Keratinocyte (primary cell): ENCODE measurements at regions not wholly inside any gene's neighbourhood (a gene's known extent, or its start where the extent isn't known, plus 50 kb on each side); places are given as distances from the start of the nearest gene placed in this dataset.

ENCODE experiments used
- DNase-seq: peaks from one replicate; pipeline ENCODE4 v3.0.0-alpha.2; 2011; ENCODE audit warnings: low read depth, missing footprints, low spot score
- FAIRE-seq: peaks from 2 replicates; lab custom pipeline; 2011; peaks lifted over from hg19 to GRCh38; lab: Jason Lieb, UNC
- H2AFZ ChIP-seq: 2 replicates; pipeline ENCODE4 v1.6.0; 2012; ENCODE audit warnings: low read length, control low read depth, inconsistent platforms; ENCODE audit not compliant: control insufficient read depth
- H3K27ac ChIP-seq: 2 replicates; pipeline ENCODE4 v1.5.1; 2011; ENCODE audit warnings: low read length; ENCODE audit not compliant: control insufficient read depth, insufficient read depth
- H3K27me3 ChIP-seq: 3 replicates; pipeline ENCODE4 v1.6.0; 2011; ENCODE audit warnings: low read length; ENCODE audit not compliant: control insufficient read depth, insufficient read depth; ENCODE audit errors: extremely low read depth
- H3K36me3 ChIP-seq, 2 experiments: 2 replicates in 1 of 2; 3 replicates in 1 of 2; pipeline ENCODE4 v1.5.1; 2011; ENCODE audit warnings: low read length in 2 of 2, mild to moderate bottlenecking in 1 of 2; ENCODE audit not compliant: control insufficient read depth in 2 of 2, insufficient read depth in 2 of 2; ENCODE audit errors: extremely low read depth in 1 of 2
- H3K4me1 ChIP-seq: 3 replicates; pipeline ENCODE4 v1.5.1; 2011; ENCODE audit warnings: low read length; ENCODE audit not compliant: control insufficient read depth, insufficient read depth; ENCODE audit errors: extremely low read depth
- H3K4me2 ChIP-seq: 3 replicates; pipeline ENCODE4 v1.6.0; 2011; ENCODE audit warnings: low read depth, low read length; ENCODE audit not compliant: control insufficient read depth, insufficient read depth; ENCODE audit errors: extremely low read depth
- H3K4me3 ChIP-seq, 3 experiments: fragments of 200-600 bp in 1 of 3; sonication (generic) in 1 of 3; 2 replicates in 2 of 3; 3 replicates in 1 of 3; pipeline ENCODE4 v1.5.1; 2011 to 2016; ENCODE audit warnings: low read length in 3 of 3, mild to moderate bottlenecking in 3 of 3, control low read depth in 2 of 3, inconsistent platforms in 1 of 3, low read depth in 1 of 3, mixed read lengths in 1 of 3, mixed run types in 1 of 3, moderate library complexity in 1 of 3; ENCODE audit not compliant: control insufficient read depth in 2 of 3, insufficient read depth in 2 of 3; ENCODE audit errors: extremely low read depth in 1 of 3
- H3K79me2 ChIP-seq: 2 replicates; pipeline ENCODE4 v1.6.0; 2012; ENCODE audit warnings: low read length; ENCODE audit not compliant: control insufficient read depth, insufficient read depth
- H3K9ac ChIP-seq: 3 replicates; pipeline ENCODE4 v1.6.0; 2011; ENCODE audit warnings: low read length; ENCODE audit not compliant: control insufficient read depth, insufficient read depth; ENCODE audit errors: extremely low read depth
- H3K9me1 ChIP-seq: 3 replicates; pipeline ENCODE4 v1.6.0; 2011; ENCODE audit warnings: low read length; ENCODE audit not compliant: control insufficient read depth, insufficient read depth; ENCODE audit errors: extremely low read depth
- H3K9me3 ChIP-seq: 2 replicates; pipeline ENCODE4 v1.5.1; 2012; ENCODE audit warnings: low read depth, low read length; ENCODE audit not compliant: control insufficient read depth
- H4K20me1 ChIP-seq: 3 replicates; pipeline ENCODE4 v1.6.0; 2011; ENCODE audit warnings: low read length; ENCODE audit not compliant: control insufficient read depth, insufficient read depth; ENCODE audit errors: extremely low read depth
- EZH2 ChIP-seq: IDR thresholded peaks from one replicate; pipeline ENCODE4 v1.6.1; 2012; ENCODE audit warnings: inconsistent platforms, mild to moderate bottlenecking, low read length, moderate library complexity
- dilution Hi-C: fragments of 300-500 bp; cut with MboI; formaldehyde crosslinking; loops from one replicate; pipeline ENCODE4 v1.7.0; 2020; ENCODE audit warnings: low sequenced_read_pairs; ENCODE audit not compliant: extremely low pct_ligation_motif_present
- TF ChIP-seq, protein P1 (sequence below), 3 experiments: IDR thresholded peaks in 1 of 3; conservative IDR thresholded peaks in 1 of 3; optimal IDR thresholded peaks in 1 of 3; 2 replicates in 2 of 3; 3 replicates in 1 of 3; pipeline versions ENCODE3 to v1.5.1; 2011; ENCODE audit warnings: low read length in 3 of 3, mild to moderate bottlenecking in 3 of 3, moderate library complexity in 2 of 3, control low read depth in 1 of 3, inconsistent platforms in 1 of 3; ENCODE audit not compliant: insufficient read depth in 2 of 3; ENCODE audit errors: extremely low read depth in 1 of 3

- TF ChIP-seq, protein P1, sequence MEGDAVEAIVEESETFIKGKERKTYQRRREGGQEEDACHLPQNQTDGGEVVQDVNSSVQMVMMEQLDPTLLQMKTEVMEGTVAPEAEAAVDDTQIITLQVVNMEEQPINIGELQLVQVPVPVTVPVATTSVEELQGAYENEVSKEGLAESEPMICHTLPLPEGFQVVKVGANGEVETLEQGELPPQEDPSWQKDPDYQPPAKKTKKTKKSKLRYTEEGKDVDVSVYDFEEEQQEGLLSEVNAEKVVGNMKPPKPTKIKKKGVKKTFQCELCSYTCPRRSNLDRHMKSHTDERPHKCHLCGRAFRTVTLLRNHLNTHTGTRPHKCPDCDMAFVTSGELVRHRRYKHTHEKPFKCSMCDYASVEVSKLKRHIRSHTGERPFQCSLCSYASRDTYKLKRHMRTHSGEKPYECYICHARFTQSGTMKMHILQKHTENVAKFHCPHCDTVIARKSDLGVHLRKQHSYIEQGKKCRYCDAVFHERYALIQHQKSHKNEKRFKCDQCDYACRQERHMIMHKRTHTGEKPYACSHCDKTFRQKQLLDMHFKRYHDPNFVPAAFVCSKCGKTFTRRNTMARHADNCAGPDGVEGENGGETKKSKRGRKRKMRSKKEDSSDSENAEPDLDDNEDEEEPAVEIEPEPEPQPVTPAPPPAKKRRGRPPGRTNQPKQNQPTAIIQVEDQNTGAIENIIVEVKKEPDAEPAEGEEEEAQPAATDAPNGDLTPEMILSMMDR (optimal IDR thresholded peaks at IDR 0.05 in 1 of 3, IDR thresholded peaks at IDR 0.05 in 1 of 3, conservative IDR thresholded peaks at IDR 0.05 in 1 of 3; ENCODE audit: extremely low read depth in 1 of 3, insufficient read depth in 2 of 3, low read length in 3 of 3) = no peak
- TF ChIP-seq EZH2 = no peak
- FAIRE-seq = no peak
- Histone ChIP-seq H4K20me1 (no peaks in the 10 kb centered on the region), H3K9ac (no peak overlapping the region), H3K27me3 (peaks cover 22% of the 10 kb centered on the region), H3K9me3 (no peaks in the 10 kb centered on the region), H3K4me2 (no peak overlapping the region), H3K27ac (no peak overlapping the region), H3K4me3 (no peak overlapping the region), H3K36me3 (no peaks in the 10 kb centered on the region), H2AFZ (no peak overlapping the region), H3K9me1 (no peaks in the 10 kb centered on the region), H3K4me1 (no peaks in the 10 kb centered on the region), H3K79me2 (no peaks in the 10 kb centered on the region)
- DNase-seq = no peak
- dilution Hi-C loops = loop anchor here (25.0 kb wide), 1 partner anchor 116 kb away; no protein-coding TSS in a partner anchor
Observed at GRCh38 chr1:201678264-201679101, 139.6 kb downstream of the NAV1 start.

- TF ChIP-seq, protein P1 (optimal IDR thresholded peaks at IDR 0.05 in 1 of 3, IDR thresholded peaks at IDR 0.05 in 1 of 3, conservative IDR thresholded peaks at IDR 0.05 in 1 of 3; ENCODE audit: extremely low read depth in 1 of 3, insufficient read depth in 2 of 3, low read length in 3 of 3) = no peak
- no peak for TF ChIP-seq EZH2
- Histone ChIP-seq H3K9me1 (no peaks in the 10 kb centered on the region), H3K79me2 (no peaks in the 10 kb centered on the region), H3K27me3 (peaks cover 22% of the 10 kb centered on the region), H3K4me1 (no peaks in the 10 kb centered on the region), H3K4me3 (no peak overlapping the region), H3K36me3 (no peaks in the 10 kb centered on the region), H3K9ac (no peak overlapping the region), H3K4me2 (no peak overlapping the region), H3K27ac (no peak overlapping the region), H3K9me3 (no peaks in the 10 kb centered on the region), H4K20me1 (no peaks in the 10 kb centered on the region), H2AFZ (no peak overlapping the region)
- FAIRE-seq = no peak
- dilution Hi-C loops = loop anchor here (25.0 kb wide), 1 partner anchor 119 kb away; no protein-coding TSS in a partner anchor
- DNase-seq = no peak
Observed at GRCh38 chr1:201681375-201681774, 142.4 kb downstream of the NAV1 start.
